Karpas-422 (cell line): ENCODE measurements at regions not wholly inside any gene's neighbourhood (a gene's known extent, or its start where the extent isn't known, plus 50 kb on each side); places are given as distances from the start of the nearest gene placed in this dataset.

Experiments
- DNase-seq: peaks from one replicate; pipeline ENCODE4 v3.0.0-alpha.2; 2015
- H2AFZ ChIP-seq: fragments of 200-600 bp; sonication (generic); 2 replicates; pipeline ENCODE4 v1.6.1; 2014; ENCODE audit warnings: antibody characterized with exemption, low read length, mixed read lengths
- H3K27ac ChIP-seq: fragments of 200-600 bp; sonication (generic); 2 replicates; pipeline ENCODE4 v1.5.1; 2014; ENCODE audit warnings: mild to moderate bottlenecking, low read length, moderate library complexity
- H3K27me3 ChIP-seq: fragments of 200-600 bp; sonication (generic); 2 replicates; pipeline ENCODE4 v1.6.1; 2014; ENCODE audit warnings: low read length, mixed read lengths
- H3K36me3 ChIP-seq: fragments of 200-600 bp; sonication (generic); 2 replicates; pipeline ENCODE4 v1.6.1; 2014; ENCODE audit warnings: low read length, mixed read lengths; ENCODE audit not compliant: insufficient read depth
- H3K4me1 ChIP-seq: fragments of 200-600 bp; sonication (generic); 2 replicates; pipeline ENCODE4 v1.6.1; 2014; ENCODE audit warnings: mild to moderate bottlenecking, low read length, mixed read lengths
- H3K4me2 ChIP-seq: fragments of 200-600 bp; sonication (generic); 2 replicates; pipeline ENCODE4 v1.6.1; 2014; ENCODE audit warnings: low read length, low read depth, mild to moderate bottlenecking; ENCODE audit not compliant: poor library complexity, severe bottlenecking
- H3K4me3 ChIP-seq: fragments of 200-600 bp; sonication (generic); 2 replicates; pipeline ENCODE4 v1.5.1; 2014; ENCODE audit warnings: mild to moderate bottlenecking, antibody characterized with exemption, low read length, mixed read lengths
- H3K79me2 ChIP-seq: fragments of 200-600 bp; sonication (generic); 2 replicates; pipeline ENCODE4 v1.6.1; 2014; ENCODE audit warnings: mild to moderate bottlenecking, low read length, mixed read lengths
- H3K9ac ChIP-seq: fragments of 200-600 bp; sonication (generic); 2 replicates; pipeline ENCODE4 v1.6.0; 2014; ENCODE audit warnings: low read length
- H3K9me2 ChIP-seq: fragments of 200-600 bp; sonication (generic), shearing (Covaris generic); replicated peaks from 2 replicates; pipeline ENCODE4 v1.6.0; 2014; ENCODE audit warnings: mild to moderate bottlenecking, low read length, moderate library complexity; ENCODE audit not compliant: insufficient read depth
- H3K9me3 ChIP-seq: fragments of 300-700, 200-600 bp; sonication (generic); 2 replicates; pipeline ENCODE4 v1.6.1; 2014; ENCODE audit warnings: low read length, mixed read lengths
- H4K20me1 ChIP-seq: fragments of 200-600 bp; sonication (generic); 2 replicates; pipeline ENCODE4 v1.6.1; 2014; ENCODE audit warnings: mild to moderate bottlenecking, antibody characterized with exemption, low read length, low read depth; ENCODE audit not compliant: insufficient read depth

GRCh38 chr21:19320291-19320690 is 916.7 kb upstream of the TMPRSS15 start:
- H3K79me2 ChIP-seq, result no peaks in the 10 kb centered on the region
- no peaks in the 10 kb centered on the region for H3K36me3 ChIP-seq
- H2AFZ ChIP-seq, result no peak overlapping the region
- H3K9ac ChIP-seq, result no peak overlapping the region
- no peak for DNase-seq
- H3K27ac ChIP-seq, result no peak overlapping the region
- H3K9me3 ChIP-seq, result peaks cover 21% of the 10 kb centered on the region
- no peaks in the 10 kb centered on the region for H4K20me1 ChIP-seq
- no peak overlapping the region for H3K4me3 ChIP-seq
- H3K27me3 ChIP-seq, result no peaks in the 10 kb centered on the region
- no peak overlapping the region for H3K4me2 ChIP-seq
- no peaks in the 10 kb centered on the region for H3K4me1 ChIP-seq
- H3K9me2 ChIP-seq, result no peaks in the 10 kb centered on the region

GRCh38 chr21:19321688-19322087 is 918.1 kb upstream of the TMPRSS15 start:
- Histone ChIP-seq H4K20me1 (no peaks in the 10 kb centered on the region), H2AFZ (no peak overlapping the region), H3K27ac (no peak overlapping the region), H3K9ac (no peak overlapping the region), H3K79me2 (no peaks in the 10 kb centered on the region), H3K4me1 (no peaks in the 10 kb centered on the region), H3K4me3 (no peak overlapping the region), H3K9me2 (no peaks in the 10 kb centered on the region), H3K4me2 (no peak overlapping the region), H3K9me3 (peaks cover 21% of the 10 kb centered on the region), H3K27me3 (no peaks in the 10 kb centered on the region), H3K36me3 (no peaks in the 10 kb centered on the region)
- DNase-seq, result no peak

- no peak overlapping the region for H3K4me3 ChIP-seq
- H3K9me3 ChIP-seq, result peaks cover 17% of the 10 kb centered on the region
- H3K4me1 ChIP-seq, result no peaks in the 10 kb centered on the region
- no peak overlapping the region for H3K4me2 ChIP-seq
- no peaks in the 10 kb centered on the region for H3K36me3 ChIP-seq
- no peaks in the 10 kb centered on the region for H3K9me2 ChIP-seq
- no peak overlapping the region for H3K27ac ChIP-seq
- peak; percentile 53 for DNase-seq
- no peaks in the 10 kb centered on the region for H4K20me1 ChIP-seq
- H3K79me2 ChIP-seq, result no peaks in the 10 kb centered on the region
- no peaks in the 10 kb centered on the region for H3K27me3 ChIP-seq
- no peak overlapping the region for H3K9ac ChIP-seq
- H2AFZ ChIP-seq, result no peak overlapping the region
These were observed 918.8 kb upstream of the TMPRSS15 start for GRCh38 chr21:19322360-19322759.

GRCh38 chr21:19326531-19327319 is 923.1 kb upstream of the TMPRSS15 start:
- Histone ChIP-seq H3K9me2 (no peaks in the 10 kb centered on the region), H3K4me3 (no peak overlapping the region), H3K79me2 (no peaks in the 10 kb centered on the region), H3K27me3 (no peaks in the 10 kb centered on the region), H3K27ac (no peak overlapping the region), H3K9me3 (peaks cover 14% of the 10 kb centered on the region), H3K9ac (no peak overlapping the region), H2AFZ (no peak overlapping the region), H3K36me3 (no peaks in the 10 kb centered on the region), H3K4me2 (no peak overlapping the region), H4K20me1 (no peaks in the 10 kb centered on the region), H3K4me1 (no peaks in the 10 kb centered on the region)
- DNase-seq, result no peak

- Histone ChIP-seq H3K27me3 (no peaks in the 10 kb centered on the region), H3K27ac (no peak overlapping the region), H3K36me3 (no peaks in the 10 kb centered on the region), H4K20me1 (no peaks in the 10 kb centered on the region), H3K4me1 (no peaks in the 10 kb centered on the region), H3K4me3 (no peak overlapping the region), H2AFZ (no peak overlapping the region), H3K9me2 (no peaks in the 10 kb centered on the region), H3K79me2 (no peaks in the 10 kb centered on the region), H3K9me3 (peaks cover 18% of the 10 kb centered on the region), H3K9ac (no peak overlapping the region), H3K4me2 (no peak overlapping the region)
- no peak for DNase-seq
These were observed 925.4 kb upstream of the TMPRSS15 start for GRCh38 chr21:19328954-19329353.

GRCh38 chr21:19340303-19340702 is 936.7 kb upstream of the TMPRSS15 start:
- Histone ChIP-seq H3K9me3 (peaks cover 34% of the 10 kb centered on the region), H3K4me3 (no peak overlapping the region), H3K27me3 (no peaks in the 10 kb centered on the region), H3K27ac (no peak overlapping the region), H4K20me1 (no peaks in the 10 kb centered on the region), H2AFZ (no peak overlapping the region), H3K9me2 (no peaks in the 10 kb centered on the region), H3K79me2 (no peaks in the 10 kb centered on the region), H3K9ac (no peak overlapping the region), H3K36me3 (no peaks in the 10 kb centered on the region), H3K4me1 (no peaks in the 10 kb centered on the region), H3K4me2 (no peak overlapping the region)
- DNase-seq, result no peak

- H3K9me2 ChIP-seq, result no peaks in the 10 kb centered on the region
- no peak overlapping the region for H3K4me2 ChIP-seq
These were observed 937.4 kb upstream of the TMPRSS15 start for GRCh38 chr21:19340954-19341353.

GRCh38 chr21:19343711-19344110 is 940.1 kb upstream of the TMPRSS15 start:
- DNase-seq, result no peak
- no peaks in the 10 kb centered on the region for H3K79me2 ChIP-seq
- H3K9ac ChIP-seq, result no peak overlapping the region
- H2AFZ ChIP-seq, result no peak overlapping the region
- no peaks in the 10 kb centered on the region for H3K36me3 ChIP-seq
- no peak overlapping the region for H3K27ac ChIP-seq
- H3K9me2 ChIP-seq, result no peaks in the 10 kb centered on the region
- H3K4me2 ChIP-seq, result no peak overlapping the region
- no peaks in the 10 kb centered on the region for H3K27me3 ChIP-seq
- H3K4me1 ChIP-seq, result no peaks in the 10 kb centered on the region
- H4K20me1 ChIP-seq, result no peaks in the 10 kb centered on the region
- H3K4me3 ChIP-seq, result no peak overlapping the region
- peaks cover 24% of the 10 kb centered on the region for H3K9me3 ChIP-seq

More at GRCh38 chr21:19340954-19341353, 937.4 kb upstream of the TMPRSS15 start:
- H3K79me2 ChIP-seq, result no peaks in the 10 kb centered on the region
- no peak overlapping the region for H3K9ac ChIP-seq
- peaks cover 34% of the 10 kb centered on the region for H3K9me3 ChIP-seq
- H2AFZ ChIP-seq, result no peak overlapping the region
- no peaks in the 10 kb centered on the region for H3K4me1 ChIP-seq
- H3K36me3 ChIP-seq, result no peaks in the 10 kb centered on the region
- no peak for DNase-seq
- no peaks in the 10 kb centered on the region for H4K20me1 ChIP-seq
- no peak overlapping the region for H3K27ac ChIP-seq
- no peaks in the 10 kb centered on the region for H3K27me3 ChIP-seq
- H3K4me3 ChIP-seq, result no peak overlapping the region
